ENCODE measurements at regions not wholly inside any gene's neighbourhood (a gene's known extent, or its start where the extent isn't known, plus 50 kb on each side); places are given as distances from the start of the nearest gene placed in this dataset.

DNA sequence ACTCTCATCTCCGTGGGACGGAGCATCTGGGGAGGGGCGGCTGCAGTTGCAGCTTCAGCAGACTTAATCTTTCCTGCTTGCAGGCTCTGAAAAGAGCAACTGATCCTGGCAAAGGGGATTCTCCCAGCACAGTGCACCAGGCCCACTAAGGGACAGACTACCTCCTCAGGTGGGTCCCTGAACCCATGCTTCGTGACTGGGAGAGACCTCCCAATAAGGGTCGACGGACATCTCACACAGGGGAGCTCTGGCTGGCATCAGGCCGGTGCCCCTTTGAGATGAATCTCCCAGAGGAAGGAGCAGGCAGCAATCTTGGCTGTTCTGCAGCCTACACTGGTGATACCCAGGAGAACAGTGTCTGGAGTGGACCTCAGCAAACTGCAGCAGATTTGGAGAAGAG is 303.3 kb upstream of the FGF16 start:
- TF ChIP-seq EZH2 (IDR thresholded peaks at IDR 0.05; ENCODE audit: low read length, missing control alignments), result no peak
- TF ChIP-seq, protein P1, sequence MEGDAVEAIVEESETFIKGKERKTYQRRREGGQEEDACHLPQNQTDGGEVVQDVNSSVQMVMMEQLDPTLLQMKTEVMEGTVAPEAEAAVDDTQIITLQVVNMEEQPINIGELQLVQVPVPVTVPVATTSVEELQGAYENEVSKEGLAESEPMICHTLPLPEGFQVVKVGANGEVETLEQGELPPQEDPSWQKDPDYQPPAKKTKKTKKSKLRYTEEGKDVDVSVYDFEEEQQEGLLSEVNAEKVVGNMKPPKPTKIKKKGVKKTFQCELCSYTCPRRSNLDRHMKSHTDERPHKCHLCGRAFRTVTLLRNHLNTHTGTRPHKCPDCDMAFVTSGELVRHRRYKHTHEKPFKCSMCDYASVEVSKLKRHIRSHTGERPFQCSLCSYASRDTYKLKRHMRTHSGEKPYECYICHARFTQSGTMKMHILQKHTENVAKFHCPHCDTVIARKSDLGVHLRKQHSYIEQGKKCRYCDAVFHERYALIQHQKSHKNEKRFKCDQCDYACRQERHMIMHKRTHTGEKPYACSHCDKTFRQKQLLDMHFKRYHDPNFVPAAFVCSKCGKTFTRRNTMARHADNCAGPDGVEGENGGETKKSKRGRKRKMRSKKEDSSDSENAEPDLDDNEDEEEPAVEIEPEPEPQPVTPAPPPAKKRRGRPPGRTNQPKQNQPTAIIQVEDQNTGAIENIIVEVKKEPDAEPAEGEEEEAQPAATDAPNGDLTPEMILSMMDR (conservative IDR thresholded peaks at IDR 0.05 in 1 of 2, IDR thresholded peaks at IDR 0.05 in 1 of 2; ENCODE audit: low read depth in 1 of 2, low read length in 2 of 2), result no peak

All from fibroblast of lung (primary cell).